SU-DHL-6 (cell line): ENCODE measurements at regions not wholly inside any gene's neighbourhood (a gene's known extent, or its start where the extent isn't known, plus 50 kb on each side); places are given as distances from the start of the nearest gene placed in this dataset.

Source experiments
- H2AFZ ChIP-seq: fragments of 200-600 bp; sonication (generic); 2 replicates; pipeline ENCODE4 v1.6.1; 2014; ENCODE audit warnings: low read depth, mild to moderate bottlenecking, moderate library complexity, mixed read lengths, antibody characterized with exemption, low read length; ENCODE audit not compliant: severe bottlenecking
- H3F3A ChIP-seq: fragments of 200-600 bp; shearing (Covaris generic); 2 replicates; pipeline ENCODE4 v1.6.0; 2016; ENCODE audit warnings: antibody characterized with exemption, mild to moderate bottlenecking; ENCODE audit not compliant: insufficient read depth
- H3K27ac ChIP-seq: fragments of 200-600 bp; sonication (generic); 2 replicates; pipeline ENCODE4 v1.5.1; 2016; ENCODE audit warnings: low read depth, mild to moderate bottlenecking, low read length, moderate library complexity, mixed read lengths
- H3K27me3 ChIP-seq: fragments of 200-600 bp; sonication (generic), shearing (Covaris generic); 2 replicates; pipeline ENCODE4 v1.6.0; 2014; ENCODE audit warnings: mild to moderate bottlenecking, low read length
- H3K36me3 ChIP-seq: fragments of 200-600 bp; sonication (generic); 2 replicates; pipeline ENCODE4 v1.6.1; 2014; ENCODE audit warnings: mild to moderate bottlenecking, low read length, mixed read lengths
- H3K4me2 ChIP-seq: fragments of 300-600, 200-600 bp; shearing (Covaris generic), sonication (generic); 2 replicates; pipeline ENCODE4 v1.6.0; 2014; ENCODE audit warnings: low read length, low read depth, mild to moderate bottlenecking; ENCODE audit not compliant: poor library complexity, severe bottlenecking
- H3K4me3 ChIP-seq: fragments of 200-600 bp; sonication (generic); 2 replicates; pipeline ENCODE4 v1.5.1; 2014; ENCODE audit warnings: antibody characterized with exemption, low read length, mild to moderate bottlenecking, mixed read lengths; ENCODE audit not compliant: insufficient read depth, poor library complexity, severe bottlenecking
- H3K79me2 ChIP-seq: fragments of 200-600 bp; sonication (generic); 2 replicates; pipeline ENCODE4 v1.6.1; 2014; ENCODE audit warnings: mild to moderate bottlenecking, low read length, moderate library complexity; ENCODE audit not compliant: insufficient read depth
- H3K9ac ChIP-seq: fragments of 200-600 bp; sonication (generic); 2 replicates; pipeline ENCODE4 v1.7.0; 2014; ENCODE audit warnings: mild to moderate bottlenecking, low read length
- H3K9me2 ChIP-seq: fragments of 200-600 bp; sonication (generic); replicated peaks from 2 replicates; pipeline ENCODE4 v1.6.1; 2014; ENCODE audit warnings: low read length; ENCODE audit not compliant: insufficient read depth
- H3K9me3 ChIP-seq: fragments of 200-600 bp; sonication (generic); 2 replicates; pipeline ENCODE4 v1.6.1; 2014; ENCODE audit warnings: low read length, mixed read lengths; ENCODE audit not compliant: insufficient read depth
- H4K20me1 ChIP-seq: fragments of 200-600 bp; sonication (generic); 2 replicates; pipeline ENCODE4 v1.6.1; 2014; ENCODE audit warnings: low read depth, mild to moderate bottlenecking, antibody characterized with exemption, low read length, moderate library complexity, mixed read lengths
- EZH2phosphoT487 ChIP-seq: fragments of 200-600 bp; sonication (generic), shearing (Covaris generic); conservative IDR thresholded peaks from 2 replicates; pipeline ENCODE4 v1.6.1; 2018; ENCODE audit warnings: mild to moderate bottlenecking, antibody characterized with exemption, low read length, moderate library complexity, mixed read lengths
- TF ChIP-seq, protein P1 (sequence below): fragments of 200-600 bp; sonication (generic); IDR thresholded peaks from one replicate; pipeline ENCODE4 v1.5.1; 2017; ENCODE audit warnings: antibody characterized with exemption, mild to moderate bottlenecking, low read length, moderate library complexity; ENCODE audit not compliant: insufficient read depth, poor library complexity, severe bottlenecking

DNA sequence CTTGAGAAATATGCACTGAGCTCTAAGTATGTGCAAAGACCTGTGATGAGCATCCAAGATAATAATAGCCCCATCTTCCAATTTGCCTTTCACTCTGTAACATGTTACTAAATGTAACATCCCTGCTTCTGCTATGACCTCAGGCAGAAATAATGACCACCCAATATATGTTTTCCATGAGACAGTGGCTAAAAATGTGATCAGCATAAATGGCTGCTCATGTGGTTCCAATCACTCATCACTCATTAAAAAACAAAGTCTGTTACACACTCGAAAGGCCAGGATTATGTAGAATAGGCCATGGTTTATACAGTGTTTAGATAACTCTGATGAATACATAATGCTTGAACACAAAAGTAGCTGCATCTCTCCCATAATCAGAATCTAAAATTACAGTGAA lies 71.4 kb upstream of the MOCS2 start:
- no peaks in the 10 kb centered on the region for H3K36me3 ChIP-seq
- H3K4me2 ChIP-seq: no peak overlapping the region
- H3K9me3 ChIP-seq: no peaks in the 10 kb centered on the region
- no peak for TF ChIP-seq EZH2phosphoT487
- TF ChIP-seq, protein P1, sequence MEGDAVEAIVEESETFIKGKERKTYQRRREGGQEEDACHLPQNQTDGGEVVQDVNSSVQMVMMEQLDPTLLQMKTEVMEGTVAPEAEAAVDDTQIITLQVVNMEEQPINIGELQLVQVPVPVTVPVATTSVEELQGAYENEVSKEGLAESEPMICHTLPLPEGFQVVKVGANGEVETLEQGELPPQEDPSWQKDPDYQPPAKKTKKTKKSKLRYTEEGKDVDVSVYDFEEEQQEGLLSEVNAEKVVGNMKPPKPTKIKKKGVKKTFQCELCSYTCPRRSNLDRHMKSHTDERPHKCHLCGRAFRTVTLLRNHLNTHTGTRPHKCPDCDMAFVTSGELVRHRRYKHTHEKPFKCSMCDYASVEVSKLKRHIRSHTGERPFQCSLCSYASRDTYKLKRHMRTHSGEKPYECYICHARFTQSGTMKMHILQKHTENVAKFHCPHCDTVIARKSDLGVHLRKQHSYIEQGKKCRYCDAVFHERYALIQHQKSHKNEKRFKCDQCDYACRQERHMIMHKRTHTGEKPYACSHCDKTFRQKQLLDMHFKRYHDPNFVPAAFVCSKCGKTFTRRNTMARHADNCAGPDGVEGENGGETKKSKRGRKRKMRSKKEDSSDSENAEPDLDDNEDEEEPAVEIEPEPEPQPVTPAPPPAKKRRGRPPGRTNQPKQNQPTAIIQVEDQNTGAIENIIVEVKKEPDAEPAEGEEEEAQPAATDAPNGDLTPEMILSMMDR: no peak
- H4K20me1 ChIP-seq: no peaks in the 10 kb centered on the region
- no peak overlapping the region for H3K27ac ChIP-seq
- H3F3A ChIP-seq: no peaks in the 10 kb centered on the region
- H3K9ac ChIP-seq: no peak overlapping the region
- H3K27me3 ChIP-seq: no peaks in the 10 kb centered on the region
- H2AFZ ChIP-seq: no peak overlapping the region
- no peaks in the 10 kb centered on the region for H3K79me2 ChIP-seq
- H3K9me2 ChIP-seq: no peaks in the 10 kb centered on the region
- H3K4me3 ChIP-seq: no peak overlapping the region

DNA sequence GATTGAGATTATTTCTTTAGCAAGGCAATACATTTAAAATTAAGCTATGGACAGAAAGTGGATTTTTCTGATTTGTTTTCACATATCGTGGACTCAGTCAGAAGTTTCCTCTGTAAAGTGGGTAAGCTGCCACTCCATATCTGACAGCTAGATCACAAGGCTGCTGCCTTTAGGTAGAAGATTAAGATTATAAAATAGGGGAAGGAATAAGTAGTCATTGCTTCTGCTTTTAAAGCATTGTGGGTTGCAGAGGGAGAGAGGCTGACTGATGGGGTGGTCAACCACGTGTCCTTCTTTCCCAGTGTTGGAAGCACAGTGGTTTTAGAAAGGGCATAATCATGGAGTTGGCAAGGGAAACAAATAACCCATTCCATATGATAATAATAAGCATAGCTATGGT lies 74.3 kb upstream of the MOCS2 start:
- Histone ChIP-seq H3K4me2 (no peak overlapping the region), H3F3A (no peaks in the 10 kb centered on the region), H3K27me3 (no peaks in the 10 kb centered on the region)

DNA sequence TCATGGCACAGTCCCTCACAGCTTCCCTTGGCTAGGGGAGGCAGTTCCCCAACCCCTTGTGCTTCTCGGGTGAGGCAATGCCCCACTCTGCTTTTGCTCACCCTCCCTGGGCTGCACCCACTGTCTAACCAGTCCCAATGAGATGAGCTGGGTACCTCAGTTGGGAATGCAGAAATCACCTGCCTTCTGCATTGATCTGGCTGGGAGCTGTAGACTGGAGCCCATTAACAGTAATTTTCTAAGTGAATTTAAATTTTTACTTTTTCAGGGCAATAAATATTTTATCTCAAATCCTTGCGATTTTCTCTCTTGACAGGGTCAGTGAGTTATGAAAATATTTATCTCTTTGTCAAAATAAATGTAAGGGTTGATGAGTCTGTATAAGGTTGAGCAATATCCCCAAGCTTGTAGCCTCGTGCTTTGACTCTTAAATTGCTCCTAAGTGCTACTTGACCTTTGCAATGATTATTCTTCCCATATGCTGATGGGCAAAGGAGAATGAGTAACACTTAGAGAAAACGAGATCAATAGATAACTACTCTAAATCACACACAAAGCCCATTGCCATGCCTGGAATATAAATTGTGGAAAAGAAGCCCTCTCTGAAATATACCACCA lies 82.1 kb upstream of the MOCS2 start:
- no peak overlapping the region for H3K9ac ChIP-seq
- TF ChIP-seq, protein P1: no peak
- no peak for TF ChIP-seq EZH2phosphoT487
- H4K20me1 ChIP-seq: no peaks in the 10 kb centered on the region
- H3K36me3 ChIP-seq: no peaks in the 10 kb centered on the region
- no peaks in the 10 kb centered on the region for H3K79me2 ChIP-seq
- H3K9me3 ChIP-seq: no peaks in the 10 kb centered on the region
- H3K9me2 ChIP-seq: no peaks in the 10 kb centered on the region
- H3K27me3 ChIP-seq: no peaks in the 10 kb centered on the region
- H3K4me3 ChIP-seq: no peak overlapping the region
- H2AFZ ChIP-seq: no peak overlapping the region
- H3F3A ChIP-seq: no peaks in the 10 kb centered on the region
- H3K4me2 ChIP-seq: no peak overlapping the region
- H3K27ac ChIP-seq: no peak overlapping the region

More for the DNA sequence above, 74.3 kb upstream of the MOCS2 start:
- Histone ChIP-seq H4K20me1 (no peaks in the 10 kb centered on the region), H2AFZ (no peak overlapping the region), H3K9ac (no peak overlapping the region), H3K36me3 (no peaks in the 10 kb centered on the region), H3K27ac (no peak overlapping the region), H3K9me3 (no peaks in the 10 kb centered on the region), H3K79me2 (no peaks in the 10 kb centered on the region), H3K4me3 (no peak overlapping the region), H3K9me2 (no peaks in the 10 kb centered on the region)
- TF ChIP-seq, protein P1: no peak
- no peak for TF ChIP-seq EZH2phosphoT487
